NCI-H2081 treated with DMSO at 0.1 percent for 48 hours (cell line): ENCODE measurements at regions not wholly inside any gene's neighbourhood (a gene's known extent, or its start where the extent isn't known, plus 50 kb on each side); places are given as distances from the start of the nearest gene placed in this dataset.

ENCODE experiments used
- DNase-seq: peaks from one replicate; lab custom pipeline; 2025; lab: John Stamatoyannopoulos, UW

DNA sequence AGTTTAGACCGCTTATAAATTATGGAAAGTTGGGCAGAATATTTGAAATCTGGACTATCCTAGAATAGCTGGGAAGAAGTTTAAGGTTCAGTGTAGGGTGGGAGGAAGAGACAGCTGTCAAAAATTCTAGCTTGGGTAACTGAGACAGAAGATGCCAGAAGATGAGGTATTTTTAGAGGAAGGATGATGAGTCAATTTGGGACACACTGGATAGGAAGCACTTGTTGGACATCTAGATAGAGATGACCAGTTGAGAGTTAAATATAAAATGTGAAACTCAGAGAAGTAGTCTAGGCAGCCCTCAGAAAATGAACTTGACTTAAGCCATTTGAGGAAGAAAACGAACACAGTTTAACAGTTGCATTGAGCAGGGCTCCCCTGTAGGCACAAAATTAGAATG lies 137.9 kb upstream of the MAP9 start:
- no peak for DNase-seq

DNA sequence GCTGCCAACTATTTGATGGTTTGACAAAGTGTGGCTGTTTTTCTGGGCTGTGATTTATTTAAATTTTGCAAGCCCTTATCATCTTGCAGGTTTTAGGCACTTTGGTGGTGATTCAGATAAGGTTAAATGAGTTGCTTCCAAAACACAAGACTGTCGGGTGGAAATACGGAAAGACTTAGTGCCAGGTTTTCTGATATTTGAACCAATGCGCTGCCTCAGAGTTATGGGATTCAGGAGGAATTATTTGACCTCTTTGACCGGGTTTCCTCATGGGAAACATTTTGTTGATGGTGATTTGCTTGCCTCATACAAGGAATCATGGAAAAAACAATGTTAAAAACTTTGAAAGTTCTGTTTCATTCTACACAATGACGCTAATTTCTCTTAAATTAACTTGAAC lies 136.1 kb upstream of the MAP9 start:
- DNase-seq = no peak

DNA sequence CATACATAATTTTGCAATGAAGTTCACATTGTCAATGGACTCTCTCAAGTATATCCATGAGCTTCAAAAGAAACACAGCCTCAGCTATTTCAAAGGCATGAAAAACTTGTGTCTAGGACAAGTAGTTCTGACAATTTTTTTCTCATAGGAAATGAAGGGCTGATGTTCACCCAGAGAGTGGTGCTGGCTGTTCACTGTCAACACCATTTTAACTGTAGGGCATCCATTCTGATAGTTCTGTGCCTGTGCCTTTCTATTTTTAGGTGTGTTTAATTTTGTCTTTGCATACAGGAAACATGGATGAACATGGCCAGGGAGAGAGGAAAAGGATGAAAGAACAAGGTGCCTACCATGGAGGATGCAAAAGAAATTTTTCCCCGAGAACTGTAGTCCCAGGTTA lies 135.3 kb upstream of the MAP9 start:
- DNase-seq = no peak

GRCh38 chr4:155510771-155511170 lies 134.0 kb upstream of the MAP9 start:
- no peak for DNase-seq

DNA sequence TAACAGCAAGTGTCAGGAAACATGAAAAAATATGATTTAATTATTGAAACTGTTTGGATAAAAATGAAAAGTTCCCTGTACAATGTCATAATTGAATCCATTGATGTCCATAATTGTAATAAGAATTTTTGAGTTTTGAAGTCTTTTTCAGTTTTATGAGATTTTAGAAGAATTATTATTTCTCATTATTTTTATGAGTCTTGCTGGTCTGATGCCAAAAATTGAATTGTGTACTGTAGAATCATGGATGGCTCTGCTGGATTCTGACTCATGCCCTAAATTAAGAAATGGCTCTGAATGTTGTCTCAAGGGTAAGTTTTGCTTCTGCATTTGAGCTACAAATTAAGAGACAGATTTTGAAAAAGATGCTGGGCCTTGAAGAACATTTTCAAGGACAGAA lies 132.8 kb upstream of the MAP9 start:
- no peak for DNase-seq

GRCh38 chr4:155506745-155507144 lies 130.0 kb upstream of the MAP9 start:
- DNase-seq = no peak

DNA sequence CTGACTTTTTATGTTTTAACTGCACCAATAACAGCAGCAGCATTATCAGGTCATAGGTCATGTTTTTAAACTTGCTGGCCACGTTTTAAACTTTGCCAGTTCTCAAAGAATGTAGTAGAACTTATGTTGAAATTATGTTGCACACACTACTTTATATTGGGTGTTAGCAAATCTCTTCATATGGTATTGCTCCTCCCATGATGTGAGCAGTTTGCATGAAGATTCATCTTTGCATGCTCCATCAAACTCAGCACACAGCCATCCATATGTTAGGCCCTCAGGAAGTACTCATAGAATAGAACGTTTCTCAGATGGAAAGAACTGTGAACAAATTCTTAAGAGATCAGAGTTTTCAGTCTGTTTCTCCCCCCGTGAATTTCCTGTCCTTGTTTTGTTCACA lies 128.6 kb upstream of the MAP9 start:
- no peak for DNase-seq

- no peak for DNase-seq
These were observed 120.5 kb upstream of the MAP9 start for GRCh38 chr4:155497306-155497705.

GRCh38 chr4:155496294-155496626 lies 119.5 kb upstream of the MAP9 start:
- DNase-seq = no peak

GRCh38 chr4:155495572-155496293 lies 119.0 kb upstream of the MAP9 start:
- DNase-seq = no peak

- no peak for DNase-seq
These were observed 117.4 kb upstream of the MAP9 start for GRCh38 chr4:155494037-155494718.

DNA sequence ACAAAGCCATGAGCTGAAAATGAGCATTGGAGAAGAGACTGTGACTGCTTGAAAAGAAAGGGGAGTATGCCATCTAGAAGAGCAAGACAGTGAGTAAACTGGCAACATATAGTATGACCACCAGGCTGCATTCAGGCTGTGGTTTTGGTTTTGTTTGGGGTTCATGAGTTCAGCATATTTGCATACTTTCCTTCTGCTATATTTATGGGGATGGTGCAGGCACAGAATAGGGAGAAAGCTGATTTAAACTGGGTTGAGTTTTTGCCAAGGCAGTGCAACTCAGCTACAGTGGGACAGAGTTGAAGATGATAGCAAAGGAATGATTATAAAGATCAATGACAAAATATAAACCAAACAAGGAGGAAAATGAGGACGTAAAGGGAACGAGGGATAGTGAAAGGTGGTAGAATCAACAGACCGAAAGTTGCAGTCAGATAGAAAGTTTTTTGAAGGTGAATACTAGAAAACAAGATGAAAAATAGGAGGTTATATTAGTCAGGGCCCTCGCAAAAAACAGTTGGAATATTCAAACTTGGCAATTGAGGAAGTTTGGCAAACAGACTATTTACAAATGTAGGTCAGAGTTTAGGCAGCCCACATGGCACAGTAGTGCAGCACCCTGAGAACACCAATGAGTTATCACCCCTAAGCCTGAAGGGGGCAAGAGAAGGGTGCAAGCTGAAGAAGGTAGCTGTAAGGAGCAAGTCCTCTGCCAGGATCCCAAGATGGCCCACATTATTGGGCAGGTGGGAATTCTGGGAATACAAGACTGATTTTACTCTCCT lies 114.8 kb upstream of the MAP9 start:
- no peak for DNase-seq

- no peak for DNase-seq
These were observed 112.5 kb upstream of the MAP9 start for GRCh38 chr4:155489271-155489670.

DNA sequence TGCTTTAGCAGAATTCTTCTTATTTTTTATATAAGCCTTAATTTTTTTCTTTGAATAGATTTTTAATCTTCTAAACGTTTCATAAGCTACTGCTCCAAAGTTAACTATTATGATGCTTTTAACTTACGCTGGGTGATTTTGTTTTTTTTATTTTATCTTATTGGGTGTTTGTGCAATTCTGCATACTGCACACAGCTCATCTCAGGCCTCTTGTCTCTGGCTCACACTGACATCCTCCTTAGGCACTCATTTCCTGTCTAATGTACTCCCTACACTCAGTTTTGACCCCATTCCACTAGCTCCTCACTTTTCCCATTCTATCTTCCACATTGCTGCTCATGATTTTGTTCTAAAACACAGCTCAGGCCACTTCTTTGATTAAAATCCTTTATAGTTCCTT lies 111.9 kb upstream of the MAP9 start:
- DNase-seq = no peak

DNA sequence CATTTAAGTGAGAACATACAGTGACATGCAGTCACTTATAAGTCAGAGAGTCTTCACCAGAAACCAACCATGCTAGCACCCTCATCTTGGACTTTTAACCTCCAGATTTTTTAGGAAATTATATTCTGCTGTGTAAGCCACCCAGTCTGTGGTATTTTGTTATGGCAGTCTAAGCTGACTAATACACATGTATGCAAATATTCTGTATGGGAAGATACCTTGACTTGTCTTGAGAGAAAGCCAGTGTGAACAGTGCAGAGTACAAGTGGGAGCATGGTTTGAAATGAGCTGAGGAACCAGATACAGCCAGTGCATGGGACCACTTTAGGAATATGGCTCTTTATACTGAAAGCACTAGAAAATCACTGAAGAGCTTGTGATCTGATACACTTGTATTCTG lies 110.4 kb upstream of the MAP9 start:
- DNase-seq = no peak

DNA sequence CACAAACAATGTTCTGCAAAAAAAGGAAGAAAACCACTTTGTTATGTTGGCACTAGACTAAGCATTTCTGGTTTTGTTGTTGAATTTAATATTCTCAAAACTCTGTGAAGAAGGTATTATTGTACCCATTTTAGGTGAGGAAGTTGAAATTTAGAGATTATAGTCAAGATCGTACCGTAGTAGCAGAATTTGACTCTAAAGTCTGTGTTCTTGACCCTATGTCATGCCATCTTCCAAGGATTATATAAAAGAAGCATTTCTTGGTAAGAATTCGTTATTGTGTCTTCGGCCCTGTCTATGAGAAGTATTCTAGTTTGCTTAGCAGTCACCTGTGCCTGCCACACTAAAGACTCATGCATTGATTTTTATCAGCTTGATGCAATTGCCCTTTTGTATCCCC lies 104.4 kb upstream of the MAP9 start:
- no peak for DNase-seq

DNA sequence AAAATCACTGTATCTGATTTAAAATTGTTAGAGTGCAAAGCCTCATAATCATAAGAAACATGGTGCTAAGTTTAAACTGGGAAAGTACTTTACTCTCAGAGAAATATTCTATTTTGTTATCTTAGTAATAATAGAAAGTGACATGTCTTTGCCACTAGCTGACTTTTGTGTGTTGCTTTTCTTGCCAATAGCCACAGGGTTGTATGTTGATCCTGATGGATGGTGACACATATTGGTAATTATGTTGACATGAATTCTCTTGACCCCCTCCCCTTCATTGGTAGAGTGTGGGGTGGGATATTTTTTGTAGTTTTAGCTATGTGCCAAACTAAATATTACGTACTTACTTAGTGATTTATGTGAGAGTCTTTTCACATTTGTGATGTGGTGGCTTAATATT lies 103.1 kb upstream of the MAP9 start:
- DNase-seq = no peak

DNA sequence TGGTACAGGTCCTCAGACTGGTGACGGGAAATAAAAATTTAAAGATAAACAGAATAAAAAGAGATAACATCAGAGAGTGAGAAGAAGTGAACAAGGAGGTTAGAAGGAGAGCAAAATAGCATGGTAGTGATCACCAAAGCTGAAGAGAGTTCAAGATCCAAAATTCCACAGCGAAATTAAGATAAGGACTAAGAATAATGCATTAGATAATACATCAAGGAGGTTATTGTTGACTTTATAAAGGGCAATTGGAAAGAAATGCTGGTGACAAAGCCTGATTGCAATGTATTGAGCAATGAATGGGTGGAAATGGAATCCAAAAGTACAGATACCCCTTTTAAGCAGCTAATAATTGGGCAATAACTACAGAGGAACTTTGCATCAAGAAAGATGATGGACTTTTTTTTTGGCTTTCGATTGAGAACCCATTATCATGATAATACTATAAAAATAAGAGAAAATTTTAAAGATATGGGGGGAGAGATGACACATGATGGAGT lies 101.6 kb upstream of the MAP9 start:
- no peak for DNase-seq

- DNase-seq = no peak
These were observed 98.0 kb upstream of the MAP9 start for GRCh38 chr4:155474758-155475157.

DNA sequence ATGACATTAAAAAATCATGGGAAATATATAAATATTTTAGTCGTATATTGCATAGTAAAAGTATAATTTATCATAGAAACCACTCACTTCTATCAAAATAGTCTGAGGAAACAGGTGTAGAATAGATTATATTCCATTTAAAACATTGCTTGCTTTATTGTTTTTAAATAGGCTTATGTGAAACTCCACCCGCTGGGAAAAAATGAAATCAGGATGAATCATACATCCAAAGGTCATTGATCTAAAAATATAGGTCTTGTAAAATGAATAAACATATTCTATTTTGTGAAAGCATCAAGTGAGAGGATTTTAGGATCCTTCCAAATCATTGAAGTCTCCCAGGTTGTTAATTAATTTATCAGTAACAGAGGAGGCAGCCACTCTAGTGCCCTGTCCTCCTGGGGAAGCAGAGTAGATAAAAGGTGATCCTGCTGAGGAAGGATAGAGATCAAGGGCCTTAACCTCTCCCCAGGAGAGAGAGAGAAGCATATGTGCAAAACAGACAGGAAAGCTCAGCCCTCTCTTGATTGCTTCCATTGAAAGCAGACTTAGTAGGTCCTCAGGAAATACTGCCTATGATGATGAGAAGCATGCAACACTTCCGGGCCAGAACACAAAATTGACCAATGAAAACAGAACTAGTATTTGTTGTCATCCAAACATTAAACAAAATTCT lies 96.8 kb upstream of the MAP9 start:
- no peak for DNase-seq

DNA sequence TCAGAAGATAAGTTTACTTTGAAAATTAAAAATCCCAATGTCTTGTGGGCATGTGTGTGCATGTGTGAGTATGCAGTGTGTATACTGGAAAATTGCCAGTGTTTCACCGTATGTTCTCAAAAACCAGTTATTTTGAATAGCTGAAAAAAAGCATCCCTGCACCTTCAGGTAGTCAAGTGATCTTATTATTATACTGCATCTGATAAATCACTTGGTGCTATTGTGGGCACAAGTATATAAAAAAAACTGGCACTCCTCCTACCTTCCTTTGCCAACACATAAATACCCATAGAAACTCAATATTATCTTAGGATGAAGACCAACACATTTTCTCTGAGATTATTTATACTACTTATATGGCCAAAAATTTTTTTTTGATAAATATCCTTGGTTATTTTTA lies 91.5 kb upstream of the MAP9 start:
- no peak for DNase-seq

- DNase-seq = no peak
These were observed 73.9 kb upstream of the MAP9 start for GRCh38 chr4:155450676-155451075.

- DNase-seq = no peak
These were observed 68.5 kb upstream of the MAP9 start for GRCh38 chr4:155445306-155445705.
